Suprapubic skin (tissue), 4 donors: ENCODE measurements at regions not wholly inside any gene's neighbourhood (a gene's known extent, or its start where the extent isn't known, plus 50 kb on each side); places are given as distances from the start of the nearest gene placed in this dataset.

ENCODE experiments used
- DNase-seq, 2 donors: peaks; one replicate each; pipeline ENCODE4 v3.0.0-alpha.2; 2019; ENCODE audit warnings: low spot score in 2 of 2
- H3K27ac ChIP-seq: fragments of 200-600 bp; sonication (generic); one replicate; pipeline ENCODE4 v1.5.1; 2019
- H3K27me3 ChIP-seq: fragments of 200-600 bp; sonication (generic); one replicate; pipeline ENCODE4 v1.5.1; 2019
- H3K36me3 ChIP-seq: fragments of 200-600 bp; sonication (generic); one replicate; pipeline ENCODE4 v1.5.1; 2019
- H3K4me1 ChIP-seq: fragments of 200-600 bp; sonication (generic); one replicate; pipeline ENCODE4 v1.5.1; 2019
- H3K4me3 ChIP-seq: fragments of 200-600 bp; sonication (generic); one replicate; pipeline ENCODE4 v1.5.1; 2019; ENCODE audit warnings: mild to moderate bottlenecking
- H3K9me3 ChIP-seq: fragments of 200-600 bp; sonication (generic); one replicate; pipeline ENCODE4 v1.5.1; 2019
- CTCF ChIP-seq, 2 donors: fragments of 200-600 bp in 1 of 2; fragments of 450-650 bp in 1 of 2; sonication (generic) in 1 of 2; IDR thresholded peaks; one replicate each; pipeline ENCODE4 v1.5.1; 2016 to 2019; ENCODE audit warnings: antibody characterized with exemption in 2 of 2, mild to moderate bottlenecking in 1 of 2, moderate library complexity in 1 of 2
- EP300 ChIP-seq: sonication (generic); formaldehyde crosslinking; IDR thresholded peaks from one replicate; pipeline ENCODE4 v1.6.1; 2017; ENCODE audit warnings: antibody characterized with exemption
- POLR2A ChIP-seq, 2 donors: fragments of 450-650 bp; IDR thresholded peaks; one replicate each; pipeline ENCODE4 v1.6.1; 2017; ENCODE audit warnings: antibody characterized with exemption in 2 of 2, mild to moderate bottlenecking in 2 of 2, moderate library complexity in 2 of 2
- POLR2AphosphoS5 ChIP-seq, 3 donors: sonication (generic); formaldehyde crosslinking; IDR thresholded peaks; one replicate each; pipeline ENCODE4 v1.6.1; 2017; ENCODE audit warnings: antibody characterized with exemption in 3 of 3
- WGBS: methylation state at CpG from one replicate; pipeline ENCODE4 v1.1.5; 2018; 5-methylcytosine and 5-hydroxymethylcytosine counted together

DNA sequence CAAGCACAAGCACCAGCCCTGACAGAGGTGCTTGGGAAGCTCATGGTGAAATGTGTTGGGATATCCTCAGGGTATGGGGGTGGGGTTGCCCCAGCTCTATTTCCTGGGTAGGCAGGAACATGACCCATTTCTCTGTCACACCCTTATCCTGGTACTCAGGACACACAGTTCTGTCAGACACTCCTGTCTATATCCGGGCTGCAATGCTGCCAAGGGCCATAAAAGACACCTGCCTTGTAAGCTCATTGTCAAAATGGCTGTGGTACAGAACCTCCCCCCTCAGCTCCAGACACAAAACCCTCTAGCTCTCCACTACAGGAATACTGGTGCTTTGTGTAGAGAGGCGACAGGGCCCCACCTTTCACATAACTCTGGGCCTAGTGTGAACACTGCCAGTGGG lies 636.7 kb downstream of the PLA2G4A start:
- DNase-seq = no peak
- Histone ChIP-seq H3K27me3 (no peaks in the 10 kb centered on the region), H3K9me3 (peaks cover 17% of the 10 kb centered on the region), H3K36me3 (no peaks in the 10 kb centered on the region), H3K4me3 (no peak overlapping the region), H3K4me1 (no peaks in the 10 kb centered on the region), H3K27ac (no peak overlapping the region)
- WGBS = 29% methylated on average over 1 of the region's 2 CpGs
- TF ChIP-seq EP300 (no peak), POLR2AphosphoS5 (IDR thresholded peaks at IDR 0.05) (no peak), POLR2A (IDR thresholded peaks at IDR 0.05) (no peak), CTCF (IDR thresholded peaks at IDR 0.05) (no peak)

GRCh38 chr1:187469836-187470235 lies 641.1 kb downstream of the PLA2G4A start:
- no peak for TF ChIP-seq POLR2AphosphoS5 (IDR thresholded peaks at IDR 0.05)
- no peak for TF ChIP-seq POLR2A (IDR thresholded peaks at IDR 0.05)
- TF ChIP-seq EP300 = no peak
- TF ChIP-seq CTCF (IDR thresholded peaks at IDR 0.05) = no peak
- Histone ChIP-seq H3K27me3 (no peaks in the 10 kb centered on the region), H3K36me3 (no peaks in the 10 kb centered on the region), H3K27ac (no peak overlapping the region), H3K4me1 (no peaks in the 10 kb centered on the region), H3K4me3 (no peak overlapping the region), H3K9me3 (peaks cover 6% of the 10 kb centered on the region)
- no peak for DNase-seq
- WGBS = 72% methylated on average over 2 of the region's 2 CpGs

DNA sequence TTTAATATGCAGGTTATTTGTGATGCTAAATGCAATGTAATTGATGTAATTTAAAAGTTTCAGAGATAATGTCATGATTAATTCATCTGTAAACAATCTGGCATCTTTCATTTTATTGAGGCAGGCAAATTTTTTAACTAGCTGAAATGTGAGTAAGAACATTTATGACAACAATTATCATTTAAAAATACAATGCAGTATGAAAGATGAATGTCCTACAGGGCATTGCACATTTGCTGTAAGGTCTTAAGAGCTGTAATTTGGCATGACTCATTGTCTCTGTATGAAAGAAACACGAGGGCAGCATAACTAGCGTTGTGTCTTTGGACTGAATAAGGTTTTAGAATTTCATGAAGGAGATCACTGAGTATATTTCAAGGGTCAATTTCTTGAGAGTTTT lies 642.8 kb downstream of the PLA2G4A start:
- no peak overlapping the region for H3K4me3 ChIP-seq
- TF ChIP-seq CTCF (IDR thresholded peaks at IDR 0.05) (no peak), POLR2A (IDR thresholded peaks at IDR 0.05) (no peak), POLR2AphosphoS5 (IDR thresholded peaks at IDR 0.05) (no peak), EP300 (no peak)
- no peaks in the 10 kb centered on the region for H3K9me3 ChIP-seq
- WGBS = 65% methylated on average over 2 of the region's 2 CpGs
- H3K27me3 ChIP-seq = no peaks in the 10 kb centered on the region
- H3K36me3 ChIP-seq = no peaks in the 10 kb centered on the region
- no peaks in the 10 kb centered on the region for H3K4me1 ChIP-seq
- H3K27ac ChIP-seq = no peak overlapping the region
- DNase-seq = no peak

GRCh38 chr1:187474336-187474735 lies 645.6 kb downstream of the PLA2G4A start:
- no peak for DNase-seq
- TF ChIP-seq EP300 (no peak), POLR2AphosphoS5 (IDR thresholded peaks at IDR 0.05) (no peak), POLR2A (IDR thresholded peaks at IDR 0.05) (no peak), CTCF (IDR thresholded peaks at IDR 0.05) (no peak)

DNA sequence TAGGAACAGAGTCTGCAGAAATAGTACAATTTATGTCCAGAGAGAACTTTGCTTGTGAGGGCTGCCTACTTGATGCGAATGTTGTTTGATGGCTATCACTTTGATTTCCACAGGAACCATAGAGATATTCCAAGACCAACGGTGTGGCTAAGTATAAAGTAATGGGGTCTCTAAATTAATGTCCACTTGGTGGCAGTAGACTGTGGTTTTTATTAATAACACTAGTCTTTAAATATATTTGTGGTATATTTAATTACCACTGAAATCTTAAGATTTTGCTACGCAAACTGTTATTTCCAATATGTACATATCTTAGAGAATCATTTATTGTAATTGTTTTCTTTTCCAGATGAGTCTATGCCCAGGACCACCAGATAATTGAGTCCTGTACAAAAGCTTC lies 647.9 kb downstream of the PLA2G4A start:
- no peak for TF ChIP-seq CTCF (IDR thresholded peaks at IDR 0.05)
- Histone ChIP-seq H3K9me3 (no peaks in the 10 kb centered on the region), H3K36me3 (no peaks in the 10 kb centered on the region), H3K4me1 (no peaks in the 10 kb centered on the region), H3K4me3 (no peak overlapping the region), H3K27me3 (no peaks in the 10 kb centered on the region), H3K27ac (no peak overlapping the region)
- no peak for DNase-seq
- 75% methylated on average over 3 of the region's 3 CpGs for WGBS

More at GRCh38 chr1:187474336-187474735, 645.6 kb downstream of the PLA2G4A start:
- H3K4me3 ChIP-seq = no peak overlapping the region
- no peaks in the 10 kb centered on the region for H3K4me1 ChIP-seq
- H3K27me3 ChIP-seq = no peaks in the 10 kb centered on the region
- no peak overlapping the region for H3K27ac ChIP-seq
- H3K9me3 ChIP-seq = no peaks in the 10 kb centered on the region
- no peaks in the 10 kb centered on the region for H3K36me3 ChIP-seq
- WGBS = 56% methylated on average over 2 of the region's 2 CpGs
